PC-9 (cell line): ENCODE measurements at regions not wholly inside any gene's neighbourhood (a gene's known extent, or its start where the extent isn't known, plus 50 kb on each side); places are given as distances from the start of the nearest gene placed in this dataset.

Experiments
- EZH2 ChIP-seq: fragments of 200-600 bp; sonication (generic); IDR thresholded peaks from 2 replicates; pipeline ENCODE4 v1.8.0; 2017; ENCODE audit warnings: antibody characterized with exemption, low read depth
- TF ChIP-seq, protein P1 (sequence below): fragments of 200-600 bp; sonication (generic); conservative IDR thresholded peaks from 2 replicates; pipeline ENCODE4 v1.6.1; 2017; ENCODE audit warnings: mixed run types, antibody characterized with exemption, mild to moderate bottlenecking, moderate library complexity

DNA sequence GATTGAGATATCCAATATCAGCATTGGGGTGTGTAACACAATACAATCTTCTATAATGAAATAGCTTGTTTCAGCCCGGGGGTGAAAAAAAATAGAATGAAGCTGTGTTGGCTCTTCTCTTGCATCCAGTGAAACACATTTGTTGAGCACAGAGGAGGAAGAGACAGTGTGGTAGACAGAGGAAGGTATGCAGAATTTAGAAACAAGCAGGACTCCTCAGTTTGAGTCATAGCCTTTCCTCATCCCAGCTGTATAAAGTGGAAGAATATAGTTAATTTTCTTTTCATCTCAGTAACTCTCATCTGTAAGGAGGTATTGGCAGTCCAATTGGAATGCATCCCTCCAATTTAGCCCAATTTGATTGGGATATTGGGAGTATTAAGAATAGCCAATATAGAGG, 302.2 kb upstream of the VLDLR start:
- TF ChIP-seq, protein P1, sequence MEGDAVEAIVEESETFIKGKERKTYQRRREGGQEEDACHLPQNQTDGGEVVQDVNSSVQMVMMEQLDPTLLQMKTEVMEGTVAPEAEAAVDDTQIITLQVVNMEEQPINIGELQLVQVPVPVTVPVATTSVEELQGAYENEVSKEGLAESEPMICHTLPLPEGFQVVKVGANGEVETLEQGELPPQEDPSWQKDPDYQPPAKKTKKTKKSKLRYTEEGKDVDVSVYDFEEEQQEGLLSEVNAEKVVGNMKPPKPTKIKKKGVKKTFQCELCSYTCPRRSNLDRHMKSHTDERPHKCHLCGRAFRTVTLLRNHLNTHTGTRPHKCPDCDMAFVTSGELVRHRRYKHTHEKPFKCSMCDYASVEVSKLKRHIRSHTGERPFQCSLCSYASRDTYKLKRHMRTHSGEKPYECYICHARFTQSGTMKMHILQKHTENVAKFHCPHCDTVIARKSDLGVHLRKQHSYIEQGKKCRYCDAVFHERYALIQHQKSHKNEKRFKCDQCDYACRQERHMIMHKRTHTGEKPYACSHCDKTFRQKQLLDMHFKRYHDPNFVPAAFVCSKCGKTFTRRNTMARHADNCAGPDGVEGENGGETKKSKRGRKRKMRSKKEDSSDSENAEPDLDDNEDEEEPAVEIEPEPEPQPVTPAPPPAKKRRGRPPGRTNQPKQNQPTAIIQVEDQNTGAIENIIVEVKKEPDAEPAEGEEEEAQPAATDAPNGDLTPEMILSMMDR, result no peak
- no peak for TF ChIP-seq EZH2
